GM20000 (cell line): ENCODE measurements at regions not wholly inside any gene's neighbourhood (a gene's known extent, or its start where the extent isn't known, plus 50 kb on each side); places are given as distances from the start of the nearest gene placed in this dataset.
"Not testable (repeated sequence)": the region's sequence is repeated elsewhere in the genome, so short reads cannot be mapped to it uniquely, and the experiment has no call there.

ENCODE experiments used
- DNase-seq: peaks from one replicate; pipeline ENCODE4 v3.0.0; 2012; ENCODE audit warnings: low spot score
- TF ChIP-seq, protein P1 (sequence below): IDR thresholded peaks from 2 replicates; pipeline ENCODE4 v1.5.1; 2012; ENCODE audit warnings: mild to moderate bottlenecking, control low read depth; ENCODE audit errors: extremely low read depth, missing control alignments

DNA sequence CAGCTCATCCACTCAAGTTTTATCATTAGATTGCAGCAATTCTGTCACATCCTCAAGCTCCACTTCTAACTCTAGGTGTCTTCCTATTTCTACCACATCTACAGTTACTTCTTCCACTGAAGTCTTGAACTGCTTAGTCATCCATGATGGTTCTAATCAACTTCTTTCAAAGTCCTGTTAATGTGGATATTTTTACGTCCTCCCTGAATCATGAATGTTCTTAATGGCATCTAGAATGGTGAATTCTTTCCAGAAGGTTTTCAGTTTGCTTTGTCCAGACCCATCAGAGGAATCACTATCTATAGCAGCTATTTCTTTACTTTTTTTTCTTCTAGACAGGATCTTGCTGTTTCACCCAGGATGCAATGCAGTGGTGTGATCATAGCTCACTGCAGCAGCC lies 78.0 kb upstream of the RNPC3 start:
- TF ChIP-seq, protein P1, sequence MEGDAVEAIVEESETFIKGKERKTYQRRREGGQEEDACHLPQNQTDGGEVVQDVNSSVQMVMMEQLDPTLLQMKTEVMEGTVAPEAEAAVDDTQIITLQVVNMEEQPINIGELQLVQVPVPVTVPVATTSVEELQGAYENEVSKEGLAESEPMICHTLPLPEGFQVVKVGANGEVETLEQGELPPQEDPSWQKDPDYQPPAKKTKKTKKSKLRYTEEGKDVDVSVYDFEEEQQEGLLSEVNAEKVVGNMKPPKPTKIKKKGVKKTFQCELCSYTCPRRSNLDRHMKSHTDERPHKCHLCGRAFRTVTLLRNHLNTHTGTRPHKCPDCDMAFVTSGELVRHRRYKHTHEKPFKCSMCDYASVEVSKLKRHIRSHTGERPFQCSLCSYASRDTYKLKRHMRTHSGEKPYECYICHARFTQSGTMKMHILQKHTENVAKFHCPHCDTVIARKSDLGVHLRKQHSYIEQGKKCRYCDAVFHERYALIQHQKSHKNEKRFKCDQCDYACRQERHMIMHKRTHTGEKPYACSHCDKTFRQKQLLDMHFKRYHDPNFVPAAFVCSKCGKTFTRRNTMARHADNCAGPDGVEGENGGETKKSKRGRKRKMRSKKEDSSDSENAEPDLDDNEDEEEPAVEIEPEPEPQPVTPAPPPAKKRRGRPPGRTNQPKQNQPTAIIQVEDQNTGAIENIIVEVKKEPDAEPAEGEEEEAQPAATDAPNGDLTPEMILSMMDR: no peak
- DNase-seq: no peak

DNA sequence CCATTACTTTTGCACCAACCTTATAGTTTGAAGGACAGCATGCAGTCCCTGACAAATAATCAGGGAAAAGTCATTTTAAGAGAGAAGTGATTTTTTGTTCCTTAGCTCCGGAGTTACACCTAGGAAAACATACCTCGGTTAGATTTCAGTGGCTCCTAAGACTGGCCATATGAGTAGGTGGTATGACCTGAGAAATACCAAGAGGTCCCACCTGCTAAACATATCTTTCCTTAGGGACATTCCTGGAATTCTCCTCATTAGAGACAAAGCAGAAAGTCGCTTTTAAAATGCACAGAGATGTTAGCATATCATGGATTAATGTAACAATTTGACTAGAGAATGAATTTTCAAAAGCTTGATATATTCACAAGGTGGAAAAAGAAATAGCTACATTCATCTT lies 84.2 kb upstream of the RNPC3 start:
- no peak for DNase-seq
- TF ChIP-seq, protein P1: no peak

DNA sequence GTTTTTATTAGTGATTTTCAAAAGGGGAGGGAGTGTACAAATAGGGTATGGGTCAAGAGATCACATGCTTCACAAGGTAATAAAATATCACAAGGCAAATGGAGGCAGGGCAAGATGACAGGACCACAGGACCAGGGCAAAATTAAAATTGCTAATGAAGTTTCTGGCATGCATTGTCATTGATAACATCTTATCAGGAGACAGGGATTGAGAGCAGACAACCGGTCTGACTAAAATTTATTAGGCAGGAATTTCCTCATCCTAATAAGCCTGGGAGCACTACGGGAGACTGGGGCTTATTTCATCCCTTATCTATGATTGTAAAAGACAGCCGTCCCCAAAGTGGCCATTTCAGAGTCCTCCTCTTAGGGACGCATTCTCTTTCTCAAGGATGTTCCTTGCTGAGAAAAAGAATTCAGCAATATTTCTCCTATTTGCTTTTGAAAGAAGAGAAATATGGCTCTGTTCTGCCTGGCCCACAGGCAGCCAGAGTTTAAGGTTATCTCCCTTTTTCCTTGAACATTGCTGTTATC lies 88.9 kb upstream of the RNPC3 start:
- DNase-seq: not testable (repeated sequence)

DNA sequence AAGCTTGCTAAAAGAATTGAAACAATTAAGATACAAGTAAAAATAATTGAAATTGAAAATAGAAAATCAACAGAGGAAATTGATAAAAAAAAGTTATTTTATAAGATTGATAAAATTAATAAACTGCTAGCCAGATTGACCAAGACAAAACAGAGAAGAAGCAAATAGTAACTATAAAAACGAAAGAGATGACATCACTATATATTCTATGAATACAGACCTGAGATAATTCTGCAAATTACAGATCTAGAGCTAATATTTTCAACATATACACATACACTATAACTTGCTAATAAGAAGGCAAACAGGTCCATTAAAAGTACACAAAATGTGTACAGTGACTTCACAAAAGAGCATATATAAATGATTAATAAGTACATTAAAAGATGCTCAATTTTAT lies 90.1 kb upstream of the RNPC3 start:
- DNase-seq: no peak
- TF ChIP-seq, protein P1: no peak

DNA sequence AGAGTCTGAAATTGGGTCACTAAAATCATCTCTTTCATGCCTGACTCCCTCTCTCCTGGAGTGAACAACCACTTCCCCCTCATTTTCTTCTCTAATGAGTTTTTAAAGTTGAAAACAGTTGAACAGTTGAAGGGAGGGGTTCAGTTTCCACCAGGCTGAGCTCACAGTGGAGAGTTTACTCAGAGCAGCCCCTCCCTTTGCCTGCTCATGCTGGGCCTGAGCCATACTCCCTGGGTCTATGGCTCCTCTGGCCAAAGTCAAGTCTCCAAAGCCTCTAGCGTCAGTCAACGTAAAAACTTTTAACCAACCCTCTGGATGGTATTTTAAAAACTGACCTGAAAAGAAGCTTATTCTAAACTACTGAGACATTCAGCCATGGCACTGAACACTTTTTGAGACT lies 100.8 kb upstream of the RNPC3 start:
- TF ChIP-seq, protein P1: no peak
- DNase-seq: no peak

DNA sequence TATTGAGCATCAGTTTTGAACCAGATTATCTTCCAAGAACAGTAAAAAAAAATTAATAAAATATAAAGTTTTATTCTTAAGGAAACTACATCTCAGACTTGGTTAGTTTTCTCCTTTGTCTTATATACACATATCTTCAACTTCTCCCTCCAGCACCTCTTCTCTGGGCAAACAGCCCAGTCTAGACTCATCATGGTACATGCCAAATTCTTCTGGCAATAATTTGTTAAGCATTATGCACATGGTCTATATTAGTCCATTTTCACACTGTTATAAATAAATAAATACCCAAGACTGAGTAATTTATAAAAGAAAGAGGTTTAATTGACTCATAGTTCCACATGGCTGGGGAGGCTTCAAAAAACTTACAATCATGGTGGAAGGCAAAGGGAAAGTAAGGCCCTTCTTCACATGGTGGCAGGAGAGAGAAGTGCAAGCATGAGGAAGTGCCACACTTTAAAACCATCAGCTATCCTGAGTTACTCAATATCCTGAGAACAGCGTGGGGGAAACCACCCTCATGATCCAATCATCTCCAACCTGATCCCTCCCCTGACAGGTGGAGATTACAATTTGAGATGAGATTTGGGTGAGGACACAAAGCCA lies 108.7 kb upstream of the RNPC3 start:
- TF ChIP-seq, protein P1: no peak
- no peak for DNase-seq

DNA sequence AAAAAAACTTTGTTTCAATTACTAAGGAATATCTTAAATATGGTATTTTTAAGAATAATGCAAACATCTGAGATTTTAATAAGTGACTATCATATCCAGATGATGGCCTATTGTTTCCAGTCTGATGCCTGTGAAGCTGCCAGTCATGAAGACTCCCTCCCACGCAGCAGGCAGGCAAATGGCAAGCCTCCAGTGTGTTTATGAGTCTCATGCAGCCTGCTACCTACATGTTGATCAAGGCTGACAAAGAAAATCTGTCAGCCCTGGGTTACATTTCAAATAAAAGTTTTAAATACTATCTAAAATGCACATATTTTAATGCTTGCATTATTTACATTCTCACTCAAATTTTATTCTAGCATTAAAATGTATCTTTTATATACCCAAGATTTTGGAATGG lies 137.6 kb upstream of the RNPC3 start:
- DNase-seq: no peak
- TF ChIP-seq, protein P1: no peak

DNA sequence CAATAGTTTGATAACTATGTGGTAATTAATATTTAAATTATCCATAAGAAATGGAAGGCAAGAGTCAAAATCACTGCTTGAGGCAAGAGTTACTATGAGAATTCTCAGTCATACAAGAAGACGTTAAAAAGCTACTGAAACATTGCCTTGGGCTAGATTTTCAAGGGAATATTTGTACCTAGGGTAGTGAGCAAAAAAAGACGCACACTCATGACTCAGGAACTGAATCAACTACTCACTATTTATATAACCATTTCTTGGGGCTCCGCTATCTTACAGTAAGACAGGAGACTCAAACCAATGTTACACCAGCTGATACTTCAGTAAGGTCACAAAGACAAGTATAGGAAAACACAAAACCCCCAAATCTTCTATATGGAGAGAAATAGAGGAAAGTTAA lies 151.5 kb upstream of the RNPC3 start:
- DNase-seq: no peak
- TF ChIP-seq, protein P1: no peak
